ENCODE measurements at regions not wholly inside any gene's neighbourhood (a gene's known extent, or its start where the extent isn't known, plus 50 kb on each side); places are given as distances from the start of the nearest gene placed in this dataset.
A peak's percentile ranks its signal among the peaks of the same experiment; 100 is the strongest.
"Not testable (repeated sequence)": the region's sequence is repeated elsewhere in the genome, so short reads cannot be mapped to it uniquely, and the experiment has no call there.

GRCh38 chr6:15086348-15087158 lies 159.3 kb upstream of the JARID2 start:
- DNase-seq (ENCODE audit: low spot score) = no peak

GRCh38 chr6:15087186-15087589 lies 158.7 kb upstream of the JARID2 start:
- no peak for DNase-seq (ENCODE audit: low spot score)

DNA sequence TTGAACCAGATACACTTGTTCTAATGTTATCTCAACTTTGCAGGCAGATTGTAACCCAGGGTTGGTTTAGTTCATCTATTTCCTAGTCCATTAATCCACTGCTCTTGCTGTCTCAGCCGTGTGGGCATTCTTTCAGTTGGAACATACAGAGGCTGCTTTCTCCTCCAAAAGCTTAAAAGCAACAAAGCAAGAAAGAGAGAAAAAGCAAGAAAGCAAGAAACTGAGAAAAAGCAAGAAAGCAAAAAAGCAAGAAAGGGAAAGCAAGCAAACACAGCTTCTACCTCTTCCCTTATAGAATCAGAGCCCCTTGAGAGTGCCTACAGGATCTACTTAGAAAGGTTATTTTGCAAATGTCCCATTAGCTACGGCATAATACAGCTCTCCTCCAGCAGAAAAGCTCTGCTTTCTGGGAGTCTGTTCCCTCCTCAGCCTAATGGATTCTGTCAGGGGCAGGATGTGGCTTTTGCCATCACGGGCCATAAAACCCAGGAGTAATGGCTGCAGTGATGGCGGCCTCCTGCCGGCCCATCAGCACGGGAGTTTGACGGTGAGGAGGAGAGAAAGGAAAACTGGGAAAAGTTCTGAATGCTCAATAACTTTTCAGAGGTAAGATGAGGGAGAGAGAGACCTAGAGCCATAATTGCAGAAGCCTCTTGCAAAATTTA lies 156.8 kb upstream of the JARID2 start:
- DNase-seq (ENCODE audit: low spot score) = no peak

- no peak for DNase-seq (ENCODE audit: low spot score)
These were observed 156.2 kb upstream of the JARID2 start for GRCh38 chr6:15089569-15090144.

DNA sequence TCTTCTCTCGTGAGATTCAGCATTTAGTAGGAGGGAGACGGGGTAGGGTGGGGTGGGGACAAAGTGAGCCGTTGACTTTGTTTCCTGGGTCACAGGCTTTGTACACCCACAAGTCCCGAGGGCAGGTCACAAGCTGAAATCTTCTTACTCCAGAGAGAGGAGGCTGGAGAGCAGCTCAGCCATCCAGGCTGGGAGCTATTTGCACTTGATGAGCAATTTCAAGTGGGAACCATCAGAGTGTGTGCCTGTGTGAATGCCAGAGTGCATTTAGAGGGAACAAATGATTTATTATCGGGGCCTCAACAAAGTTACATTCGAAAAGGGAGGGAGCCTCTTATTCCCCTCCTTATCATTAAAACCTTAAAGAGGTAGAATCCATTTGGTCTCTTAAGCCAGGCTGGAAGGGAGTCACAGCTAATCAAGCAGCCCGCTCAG lies 155.7 kb upstream of the JARID2 start:
- DNase-seq (ENCODE audit: low spot score) = no peak

- DNase-seq (ENCODE audit: low spot score) = no peak
These were observed 155.0 kb upstream of the JARID2 start for GRCh38 chr6:15090745-15091384.

GRCh38 chr6:15096894-15097837 lies 148.7 kb upstream of the JARID2 start:
- DNase-seq (ENCODE audit: low spot score) = peak; percentile 10

GRCh38 chr6:15101130-15101529 lies 144.7 kb upstream of the JARID2 start:
- no peak for DNase-seq (ENCODE audit: low spot score)

- DNase-seq (ENCODE audit: low spot score) = no peak
These were observed 143.6 kb upstream of the JARID2 start for GRCh38 chr6:15102241-15102640.

DNA sequence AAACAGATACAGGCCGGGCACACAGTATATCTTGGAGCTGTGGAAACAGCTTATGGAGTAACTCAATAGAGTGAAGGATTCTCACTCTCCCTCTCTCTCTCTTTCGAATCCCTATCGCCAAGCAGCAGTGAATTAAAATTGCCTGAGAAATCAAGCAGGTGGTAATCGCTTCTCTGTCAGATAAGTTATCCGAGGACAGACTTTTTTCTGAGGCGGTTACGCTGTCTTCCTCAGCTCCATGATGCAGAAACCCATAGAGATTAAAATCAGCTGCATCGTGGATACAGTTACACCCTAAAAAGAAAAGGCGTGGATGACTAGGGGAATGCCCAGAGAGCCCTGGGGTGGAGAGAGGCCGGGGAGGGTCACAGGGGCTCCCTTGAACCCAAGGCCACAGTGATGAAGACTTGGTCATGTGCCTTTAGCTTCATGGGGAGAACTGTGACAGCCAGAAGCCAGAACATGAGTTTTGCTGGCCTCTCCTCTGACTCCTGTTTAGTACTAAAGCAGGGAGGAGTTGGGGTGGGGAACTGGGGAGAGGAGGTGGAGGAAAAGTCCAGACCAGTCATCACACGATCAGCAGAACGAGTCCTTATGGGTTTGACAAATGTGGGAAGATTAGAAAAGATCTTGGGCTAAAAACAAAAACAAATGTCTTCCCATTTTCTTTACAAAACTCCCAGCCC lies 138.8 kb upstream of the JARID2 start:
- no peak for DNase-seq (ENCODE audit: low spot score)

GRCh38 chr6:15107644-15108382 lies 138.1 kb upstream of the JARID2 start:
- DNase-seq (ENCODE audit: low spot score) = no peak

- no peak for DNase-seq (ENCODE audit: low spot score)
These were observed 137.5 kb upstream of the JARID2 start for GRCh38 chr6:15108383-15108715.

DNA sequence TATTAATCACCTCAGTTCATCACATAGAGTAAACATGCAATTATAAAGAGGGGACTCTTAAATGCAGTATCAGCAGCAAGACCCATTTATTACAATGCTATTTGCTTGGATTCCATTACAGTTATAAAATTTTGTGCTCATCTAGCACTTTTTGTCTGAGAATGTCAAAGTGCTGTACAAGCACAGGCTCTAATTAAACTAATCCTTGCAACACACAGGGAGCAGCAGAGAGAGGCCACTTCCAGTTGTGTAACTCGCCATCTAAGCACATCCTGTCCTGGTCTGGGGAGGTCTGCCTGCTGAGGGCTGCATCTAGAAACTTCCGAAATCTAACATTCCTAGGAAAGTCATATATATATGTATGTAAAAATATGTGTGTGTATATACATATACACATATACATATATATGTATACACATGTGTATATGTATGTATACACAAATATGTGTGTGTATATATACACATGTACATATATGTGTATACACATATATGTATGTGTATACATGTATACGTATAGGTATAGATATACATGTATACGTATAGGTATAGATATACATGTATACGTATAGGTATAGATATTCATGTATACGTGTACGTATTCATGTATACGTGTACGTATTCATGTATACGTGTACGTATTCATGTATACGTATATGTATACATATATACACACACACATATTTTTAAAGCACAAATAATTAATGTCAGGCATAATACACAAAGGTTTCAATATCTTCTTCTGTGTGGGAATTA lies 136.4 kb upstream of the JARID2 start:
- DNase-seq (ENCODE audit: low spot score) = no peak

GRCh38 chr6:15110726-15111354 lies 135.0 kb upstream of the JARID2 start:
- DNase-seq (ENCODE audit: low spot score) = no peak

DNA sequence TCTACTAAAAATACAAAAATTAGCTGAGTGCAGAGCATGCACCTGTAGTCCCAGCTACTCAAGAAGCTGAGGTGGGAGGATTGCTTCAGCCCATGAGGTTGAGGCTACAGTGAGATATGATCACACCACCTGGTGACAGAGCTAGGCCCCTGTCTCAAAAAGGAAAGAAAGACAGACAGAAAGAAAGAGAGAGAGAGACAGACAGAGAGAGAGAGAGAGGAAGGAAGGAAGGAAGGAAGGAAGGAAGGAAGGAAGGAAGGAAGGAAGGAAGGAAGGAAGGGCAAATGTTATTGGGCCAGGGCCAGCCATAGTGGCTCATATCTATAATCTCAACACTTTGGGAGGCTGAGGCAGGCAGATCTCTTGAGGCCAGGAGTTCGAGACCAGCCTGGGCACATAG lies 134.3 kb upstream of the JARID2 start:
- not testable (repeated sequence) for DNase-seq (ENCODE audit: low spot score)

GRCh38 chr6:15113587-15113986 lies 132.3 kb upstream of the JARID2 start:
- no peak for DNase-seq (ENCODE audit: low spot score)

- no peak for DNase-seq (ENCODE audit: low spot score)
These were observed 131.8 kb upstream of the JARID2 start for GRCh38 chr6:15114061-15114460.

DNA sequence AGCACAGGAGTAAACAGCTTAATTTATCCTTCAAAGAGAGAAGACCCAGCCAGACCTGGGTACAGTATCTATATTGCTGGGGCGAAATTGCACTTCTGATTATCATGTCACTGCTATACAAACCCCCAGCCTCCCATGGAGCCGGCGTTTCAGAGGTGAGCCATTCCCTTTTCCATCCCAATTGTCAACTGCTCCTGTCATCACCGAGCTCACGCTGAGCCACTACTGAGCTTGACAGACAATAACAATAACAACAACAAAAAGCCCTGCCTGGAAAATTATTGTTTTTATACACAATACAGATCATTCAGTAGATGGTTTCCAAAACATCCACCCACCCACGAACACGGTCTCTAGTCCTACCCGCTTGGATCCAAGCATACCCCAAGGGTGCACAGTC lies 129.0 kb upstream of the JARID2 start:
- DNase-seq (ENCODE audit: low spot score) = no peak

- DNase-seq (ENCODE audit: low spot score) = no peak
These were observed 124.4 kb upstream of the JARID2 start for GRCh38 chr6:15121443-15121842.
